ENCODE measurements at regions not wholly inside any gene's neighbourhood (a gene's known extent, or its start where the extent isn't known, plus 50 kb on each side); places are given as distances from the start of the nearest gene placed in this dataset.
A peak's percentile ranks its signal among the peaks of the same experiment; 100 is the strongest.

DNA sequence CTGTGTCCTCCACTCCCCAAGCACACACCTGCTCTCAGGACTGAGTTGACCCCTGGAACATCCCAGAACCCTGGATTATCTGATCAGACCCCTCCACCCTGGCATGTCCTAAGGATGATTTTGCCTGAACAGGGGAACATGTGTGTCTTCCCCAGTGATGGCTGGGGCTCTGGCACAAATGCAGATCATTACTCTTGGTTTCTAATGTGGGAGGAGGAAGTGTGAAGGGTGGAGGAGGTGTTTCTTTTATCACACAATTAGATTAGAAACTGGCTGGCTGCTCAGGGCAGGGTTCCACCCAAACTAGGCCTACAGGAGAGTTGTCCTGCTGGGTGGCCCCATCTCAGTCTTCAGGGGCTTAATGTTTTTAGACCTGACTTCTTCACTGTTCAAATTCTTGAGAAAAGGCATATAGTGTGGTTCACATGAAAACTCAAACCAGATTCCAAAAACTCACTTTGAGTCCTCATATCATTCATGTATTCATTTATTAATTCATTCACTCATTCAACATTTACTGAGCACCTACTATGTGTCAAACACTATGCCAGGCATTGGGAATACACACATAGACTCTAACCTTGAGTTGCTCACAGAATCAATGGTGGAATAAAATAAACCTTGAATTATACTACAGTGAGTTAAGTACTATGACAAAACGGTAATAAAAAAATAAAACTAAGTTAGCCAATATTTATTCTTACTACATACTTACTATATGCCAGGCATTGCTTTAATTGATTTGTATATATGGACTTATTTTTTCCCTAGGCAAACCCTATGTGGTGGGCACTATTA lies 221.8 kb upstream of the JUN start:
- Histone ChIP-seq H3K27me3 (ENCODE audit: insufficient read depth, poor library complexity, severe bottlenecking) (no peaks in the 10 kb centered on the region), H3K27ac (replicated peaks) (no peak overlapping the region), H3K4me3 (replicated peaks; ENCODE audit: insufficient read depth, low read length) (no peak overlapping the region)
- TF ChIP-seq SPI1 (IDR thresholded peaks at IDR 0.05; ENCODE audit: borderline replicate concordance, low read depth) (0 out of 2 replicates have a peak, but pooled peaks have one; percentile 5), POLR2AphosphoS5 (IDR thresholded peaks at IDR 0.05; ENCODE audit: low read depth) (no peak), GABPA (IDR thresholded peaks at IDR 0.05; ENCODE audit: low read depth) (no peak)
- TF ChIP-seq, protein P1, sequence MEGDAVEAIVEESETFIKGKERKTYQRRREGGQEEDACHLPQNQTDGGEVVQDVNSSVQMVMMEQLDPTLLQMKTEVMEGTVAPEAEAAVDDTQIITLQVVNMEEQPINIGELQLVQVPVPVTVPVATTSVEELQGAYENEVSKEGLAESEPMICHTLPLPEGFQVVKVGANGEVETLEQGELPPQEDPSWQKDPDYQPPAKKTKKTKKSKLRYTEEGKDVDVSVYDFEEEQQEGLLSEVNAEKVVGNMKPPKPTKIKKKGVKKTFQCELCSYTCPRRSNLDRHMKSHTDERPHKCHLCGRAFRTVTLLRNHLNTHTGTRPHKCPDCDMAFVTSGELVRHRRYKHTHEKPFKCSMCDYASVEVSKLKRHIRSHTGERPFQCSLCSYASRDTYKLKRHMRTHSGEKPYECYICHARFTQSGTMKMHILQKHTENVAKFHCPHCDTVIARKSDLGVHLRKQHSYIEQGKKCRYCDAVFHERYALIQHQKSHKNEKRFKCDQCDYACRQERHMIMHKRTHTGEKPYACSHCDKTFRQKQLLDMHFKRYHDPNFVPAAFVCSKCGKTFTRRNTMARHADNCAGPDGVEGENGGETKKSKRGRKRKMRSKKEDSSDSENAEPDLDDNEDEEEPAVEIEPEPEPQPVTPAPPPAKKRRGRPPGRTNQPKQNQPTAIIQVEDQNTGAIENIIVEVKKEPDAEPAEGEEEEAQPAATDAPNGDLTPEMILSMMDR (IDR thresholded peaks at IDR 0.05; ENCODE audit: insufficient read depth, low read length): no peak
- TF ChIP-seq, protein P2, sequence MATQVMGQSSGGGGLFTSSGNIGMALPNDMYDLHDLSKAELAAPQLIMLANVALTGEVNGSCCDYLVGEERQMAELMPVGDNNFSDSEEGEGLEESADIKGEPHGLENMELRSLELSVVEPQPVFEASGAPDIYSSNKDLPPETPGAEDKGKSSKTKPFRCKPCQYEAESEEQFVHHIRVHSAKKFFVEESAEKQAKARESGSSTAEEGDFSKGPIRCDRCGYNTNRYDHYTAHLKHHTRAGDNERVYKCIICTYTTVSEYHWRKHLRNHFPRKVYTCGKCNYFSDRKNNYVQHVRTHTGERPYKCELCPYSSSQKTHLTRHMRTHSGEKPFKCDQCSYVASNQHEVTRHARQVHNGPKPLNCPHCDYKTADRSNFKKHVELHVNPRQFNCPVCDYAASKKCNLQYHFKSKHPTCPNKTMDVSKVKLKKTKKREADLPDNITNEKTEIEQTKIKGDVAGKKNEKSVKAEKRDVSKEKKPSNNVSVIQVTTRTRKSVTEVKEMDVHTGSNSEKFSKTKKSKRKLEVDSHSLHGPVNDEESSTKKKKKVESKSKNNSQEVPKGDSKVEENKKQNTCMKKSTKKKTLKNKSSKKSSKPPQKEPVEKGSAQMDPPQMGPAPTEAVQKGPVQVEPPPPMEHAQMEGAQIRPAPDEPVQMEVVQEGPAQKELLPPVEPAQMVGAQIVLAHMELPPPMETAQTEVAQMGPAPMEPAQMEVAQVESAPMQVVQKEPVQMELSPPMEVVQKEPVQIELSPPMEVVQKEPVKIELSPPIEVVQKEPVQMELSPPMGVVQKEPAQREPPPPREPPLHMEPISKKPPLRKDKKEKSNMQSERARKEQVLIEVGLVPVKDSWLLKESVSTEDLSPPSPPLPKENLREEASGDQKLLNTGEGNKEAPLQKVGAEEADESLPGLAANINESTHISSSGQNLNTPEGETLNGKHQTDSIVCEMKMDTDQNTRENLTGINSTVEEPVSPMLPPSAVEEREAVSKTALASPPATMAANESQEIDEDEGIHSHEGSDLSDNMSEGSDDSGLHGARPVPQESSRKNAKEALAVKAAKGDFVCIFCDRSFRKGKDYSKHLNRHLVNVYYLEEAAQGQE (IDR thresholded peaks at IDR 0.05; ENCODE audit: insufficient replicate concordance, low read depth): no peak
- DNase-seq (ENCODE audit: low read depth in 1 of 2, low spot score in 1 of 2): no peak

DNA sequence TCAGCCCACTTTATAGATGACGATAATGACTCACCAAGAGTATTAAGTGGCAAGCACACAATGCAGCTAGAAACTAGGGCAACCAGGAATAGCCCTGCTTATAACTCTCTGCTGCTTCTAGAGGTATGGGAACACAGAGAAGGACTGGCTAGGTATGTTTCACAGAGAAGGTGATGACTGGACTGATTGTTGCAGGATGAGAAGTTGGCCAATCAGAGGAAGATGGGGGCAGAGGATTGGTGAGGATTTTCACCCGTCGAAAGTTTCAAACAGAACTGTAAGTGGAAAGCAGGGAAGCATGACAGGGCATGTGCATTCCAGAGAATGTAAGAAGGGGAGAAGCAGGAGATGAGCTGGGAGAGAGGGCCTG lies 222.4 kb upstream of the JUN start:
- DNase-seq (ENCODE audit: low read depth in 1 of 2, low spot score in 1 of 2): no peak
- H3K27me3 ChIP-seq (ENCODE audit: insufficient read depth, poor library complexity, severe bottlenecking): no peaks in the 10 kb centered on the region
- H3K4me3 ChIP-seq (replicated peaks; ENCODE audit: insufficient read depth, low read length): no peak overlapping the region
- no peak for TF ChIP-seq GABPA (IDR thresholded peaks at IDR 0.05; ENCODE audit: low read depth)
- no peak for TF ChIP-seq POLR2AphosphoS5 (IDR thresholded peaks at IDR 0.05; ENCODE audit: low read depth)
- TF ChIP-seq SPI1 (IDR thresholded peaks at IDR 0.05; ENCODE audit: borderline replicate concordance, low read depth): no peak
- TF ChIP-seq, protein P1 (IDR thresholded peaks at IDR 0.05; ENCODE audit: insufficient read depth, low read length): no peak
- TF ChIP-seq, protein P2 (IDR thresholded peaks at IDR 0.05; ENCODE audit: insufficient replicate concordance, low read depth): no peak
- H3K27ac ChIP-seq (replicated peaks): no peak overlapping the region

DNA sequence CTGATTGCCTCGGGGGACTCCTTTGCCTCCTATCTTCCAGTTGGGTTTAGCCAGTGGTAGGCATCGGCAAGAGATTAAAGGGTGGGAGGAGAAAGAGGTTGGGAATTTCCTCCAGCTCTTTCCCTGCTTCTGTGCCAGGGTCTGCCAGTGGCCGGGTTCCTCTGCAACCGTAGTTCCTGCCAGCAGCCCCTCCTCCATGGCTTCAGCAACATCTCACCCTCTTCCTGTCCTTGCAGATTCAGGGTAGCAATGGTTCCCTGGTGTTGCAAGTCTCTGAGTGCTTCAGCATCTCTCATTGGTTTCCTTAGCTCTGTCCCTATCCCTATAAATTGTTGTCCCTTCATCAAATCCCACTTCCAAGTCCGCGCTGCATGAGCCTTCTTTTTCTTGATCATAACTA lies 223.1 kb upstream of the JUN start:
- Histone ChIP-seq H3K27me3 (ENCODE audit: insufficient read depth, poor library complexity, severe bottlenecking) (no peaks in the 10 kb centered on the region), H3K4me3 (replicated peaks; ENCODE audit: insufficient read depth, low read length) (no peak overlapping the region), H3K27ac (replicated peaks) (no peak overlapping the region)
- TF ChIP-seq SPI1 (IDR thresholded peaks at IDR 0.05; ENCODE audit: borderline replicate concordance, low read depth) (no peak), GABPA (IDR thresholded peaks at IDR 0.05; ENCODE audit: low read depth) (no peak), POLR2AphosphoS5 (IDR thresholded peaks at IDR 0.05; ENCODE audit: low read depth) (no peak)
- TF ChIP-seq, protein P2 (IDR thresholded peaks at IDR 0.05; ENCODE audit: insufficient replicate concordance, low read depth): no peak
- TF ChIP-seq, protein P1 (IDR thresholded peaks at IDR 0.05; ENCODE audit: insufficient read depth, low read length): no peak
- DNase-seq (ENCODE audit: low read depth in 1 of 2, low spot score in 1 of 2): no peak

All from HL-60 (cell line).